Bone marrow (tissue), 2 donors: ENCODE measurements at regions not wholly inside any gene's neighbourhood (a gene's known extent, or its start where the extent isn't known, plus 50 kb on each side); places are given as distances from the start of the nearest gene placed in this dataset.

Experiments
- DNase-seq, 2 donors: peaks; one replicate each; lab custom pipeline; 2025; lab: John Stamatoyannopoulos, UW

DNA sequence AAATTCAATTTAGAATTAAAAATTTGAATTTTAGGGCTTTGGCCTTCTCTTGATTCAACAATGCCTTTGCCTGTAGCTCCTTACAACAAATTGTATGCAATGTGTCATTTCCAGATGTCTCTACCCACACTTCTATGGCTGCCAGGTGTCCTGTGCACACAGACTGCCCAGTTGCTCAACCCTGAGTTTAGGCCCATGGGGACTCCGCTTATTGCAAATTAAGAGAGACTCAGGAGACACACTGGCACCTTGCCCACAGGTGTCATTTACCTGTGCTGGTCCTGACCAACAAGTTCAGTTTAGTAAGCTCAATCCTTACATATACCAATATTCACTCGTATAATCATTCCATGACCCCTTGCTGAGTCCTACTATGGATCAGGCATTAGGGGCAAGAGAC is 236.1 kb downstream of the OMA1 start:
- no peak for DNase-seq

GRCh38 chr1:58308206-58308605 is 238.3 kb downstream of the OMA1 start:
- no peak for DNase-seq

- DNase-seq = no peak
Observed at GRCh38 chr1:58307431-58307830, 239.1 kb downstream of the OMA1 start.

GRCh38 chr1:58305622-58306021 is 240.9 kb downstream of the OMA1 start:
- DNase-seq = no peak

DNA sequence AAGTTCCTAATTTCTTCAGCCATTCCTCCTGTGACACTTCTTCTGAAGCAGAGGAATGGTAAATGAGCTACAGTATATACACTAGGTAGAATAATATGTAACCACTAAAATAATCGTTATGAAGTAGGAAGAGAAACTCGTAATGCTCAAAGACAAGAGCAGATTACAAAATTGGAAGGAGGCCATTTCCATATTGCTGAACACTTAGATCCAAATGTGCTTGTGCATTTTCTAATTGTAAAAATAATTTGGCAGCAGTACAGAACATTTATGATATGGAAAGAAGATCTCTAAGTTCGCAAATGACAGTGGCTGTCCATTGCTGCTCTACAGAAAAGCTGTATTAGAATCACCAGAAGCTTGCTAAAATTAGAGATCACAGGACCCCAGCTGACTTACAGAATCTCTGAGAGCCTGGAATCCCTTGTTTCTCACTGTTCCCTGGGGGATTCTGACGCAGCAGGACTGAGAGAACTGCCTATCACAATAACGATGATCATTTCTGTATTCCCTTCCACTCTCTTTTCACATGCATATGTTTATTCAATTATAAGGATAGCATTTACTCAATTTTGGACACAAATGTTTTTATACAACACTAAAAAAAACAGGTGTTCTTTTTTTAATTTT is 242.1 kb downstream of the OMA1 start:
- no peak for DNase-seq

GRCh38 chr1:58303841-58304240 is 242.7 kb downstream of the OMA1 start:
- no peak for DNase-seq

GRCh38 chr1:58293388-58293787 is 253.1 kb downstream of the OMA1 start:
- no peak for DNase-seq

GRCh38 chr1:58290685-58291372 is 255.7 kb downstream of the OMA1 start:
- no peak for DNase-seq

DNA sequence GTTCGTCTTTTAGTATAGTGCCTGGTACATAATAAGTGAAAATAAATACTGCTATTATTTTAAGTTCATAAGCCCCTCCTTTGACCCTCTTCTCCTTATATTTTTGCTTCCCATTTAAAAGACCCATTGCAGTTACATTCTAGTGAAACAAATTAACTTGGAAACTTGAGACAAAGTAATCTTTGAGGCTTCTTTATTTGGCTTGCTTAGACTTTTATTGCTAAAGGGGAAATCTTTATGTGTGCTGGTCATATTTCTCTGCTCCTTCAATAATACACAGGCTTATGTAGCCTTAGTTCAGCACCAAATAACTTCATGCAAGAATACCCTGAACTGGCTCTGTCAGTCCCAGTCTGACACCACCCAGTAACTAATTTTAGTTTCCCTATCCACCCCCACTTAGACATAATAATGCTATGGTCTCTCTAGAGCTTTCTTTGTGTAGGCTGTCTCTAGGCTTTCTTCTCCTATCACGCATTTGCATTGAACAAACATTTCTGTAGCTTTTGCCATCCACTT is 257.8 kb downstream of the OMA1 start:
- DNase-seq = no peak

- no peak for DNase-seq
Observed at GRCh38 chr1:58287894-58288623, 258.5 kb downstream of the OMA1 start.

DNA sequence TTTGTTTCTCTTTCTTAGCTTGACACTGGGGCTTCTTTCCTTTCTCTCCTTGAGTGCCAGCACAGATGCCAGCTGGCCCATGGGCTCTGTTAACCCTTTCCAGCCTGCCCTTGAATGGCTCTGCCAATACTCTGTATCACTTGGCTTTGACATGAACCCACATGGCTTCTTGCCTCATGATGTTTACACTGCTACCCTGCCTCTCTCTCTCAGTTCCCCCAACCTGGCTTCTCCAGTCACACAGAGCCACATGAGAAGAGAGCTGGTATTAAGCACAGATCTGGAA is 262.4 kb downstream of the OMA1 start:
- no peak for DNase-seq

GRCh38 chr1:58283388-58284224 is 262.9 kb downstream of the OMA1 start:
- no peak for DNase-seq

GRCh38 chr1:58282623-58283387 is 263.7 kb downstream of the OMA1 start:
- no peak for DNase-seq

DNA sequence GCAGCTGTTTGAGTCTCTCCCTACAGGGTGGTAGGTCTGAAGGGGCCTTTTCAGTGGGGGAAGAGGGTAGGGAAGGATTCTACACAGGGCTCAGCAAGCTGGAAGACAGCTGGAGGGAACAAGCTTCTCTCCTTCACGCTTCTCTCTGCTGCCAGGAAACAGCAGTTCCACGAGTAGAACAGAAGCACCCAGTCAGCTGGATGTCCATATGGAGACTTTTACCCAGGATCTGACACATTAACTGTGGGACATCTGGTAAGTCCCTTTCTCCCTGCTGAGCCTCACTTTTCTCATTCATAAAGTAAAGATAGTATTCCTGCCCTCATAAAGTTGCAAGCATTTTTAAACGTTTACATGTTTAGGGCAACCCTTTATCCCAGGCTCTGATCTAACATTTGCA is 280.3 kb downstream of the OMA1 start:
- no peak for DNase-seq

DNA sequence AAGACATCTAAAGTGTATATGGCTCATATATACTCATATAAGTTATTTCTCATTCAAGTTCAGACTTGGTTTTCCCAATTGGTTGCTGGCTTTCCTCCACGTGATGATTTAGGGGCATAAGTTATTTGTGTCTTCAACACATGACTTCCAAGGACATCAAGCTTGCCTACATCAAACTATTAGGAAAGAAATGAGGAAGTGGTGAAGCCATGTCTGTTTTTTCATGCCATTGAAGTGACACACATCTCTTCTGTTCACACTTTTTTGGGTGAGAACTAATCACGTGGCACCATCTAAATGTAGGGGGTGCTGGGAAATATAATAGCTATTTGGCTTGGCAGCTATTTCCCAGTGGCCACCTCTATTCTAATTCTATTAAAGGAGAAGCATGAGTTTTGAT is 282.1 kb downstream of the OMA1 start:
- DNase-seq = no peak

- no peak for DNase-seq
Observed at GRCh38 chr1:58262702-58263101, 283.8 kb downstream of the OMA1 start.

DNA sequence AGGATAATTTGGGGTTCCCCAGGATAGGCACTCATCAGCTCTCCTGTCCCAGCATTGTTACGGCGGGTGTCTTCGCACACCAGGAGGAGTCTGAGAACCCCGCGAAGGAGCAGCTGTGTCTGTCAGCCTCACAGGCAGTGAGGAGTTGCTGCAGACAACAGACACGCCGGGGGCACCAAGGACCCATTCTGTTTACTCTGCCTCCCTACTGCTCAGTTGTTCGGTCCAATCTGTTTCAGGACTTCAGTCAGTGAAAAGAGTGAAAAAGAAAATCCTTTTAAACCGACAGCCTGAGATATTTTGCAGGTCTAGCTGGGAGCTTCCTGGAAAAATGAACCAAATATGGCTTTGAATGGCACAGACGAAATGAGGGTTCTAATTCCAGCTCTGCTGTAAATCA is 288.4 kb downstream of the OMA1 start:
- no peak for DNase-seq

- no peak for DNase-seq
Observed at GRCh38 chr1:58257003-58257402, 289.5 kb downstream of the OMA1 start.

DNA sequence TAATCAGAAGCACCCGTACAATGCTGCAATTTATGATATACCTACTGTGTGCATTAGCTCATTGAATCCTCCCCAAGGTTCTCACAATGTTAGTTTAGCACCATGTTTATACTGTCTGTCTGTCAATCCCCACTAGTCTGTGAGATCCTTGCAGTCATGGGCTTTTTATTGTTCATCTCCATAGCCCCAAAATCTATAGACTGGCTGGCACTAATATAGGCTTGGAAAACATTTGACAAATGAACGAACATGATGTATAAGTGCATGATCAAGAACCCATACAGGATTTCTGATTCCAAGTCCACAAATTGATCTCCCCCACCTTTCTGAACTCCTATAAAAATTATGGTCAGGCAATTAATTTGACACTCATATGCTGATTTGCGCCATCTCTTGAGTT is 290.0 kb downstream of the OMA1 start:
- no peak for DNase-seq

GRCh38 chr1:58256041-58256440 is 290.5 kb downstream of the OMA1 start:
- no peak for DNase-seq

- no peak for DNase-seq
Observed at GRCh38 chr1:58255192-58255591, 291.3 kb downstream of the OMA1 start.
